Activated CD4-positive, alpha-beta memory T cell treated with anti-CD3 and anti-CD28 coated beads, Interleukin-2, amount 10 ng/mL, durations not matched to agents 7 days and 5 days (primary cell): ENCODE measurements at regions not wholly inside any gene's neighbourhood (a gene's known extent, or its start where the extent isn't known, plus 50 kb on each side); places are given as distances from the start of the nearest gene placed in this dataset.

Source experiments
- CTCF ChIA-PET: fragments of 350-600 bp; sonication (Branson Sonifier 250); formaldehyde crosslinking; loops from one replicate; lab custom pipeline; 2021; ENCODE audit warnings: antibody characterized with exemption, inconsistent platforms; lab: Charles Lee
- POLR2A ChIA-PET: fragments of 350-600 bp; sonication (Branson Sonifier 250); formaldehyde crosslinking; loops from one replicate; lab custom pipeline; 2021; ENCODE audit warnings: antibody characterized with exemption; lab: Charles Lee
- DNase-seq: peaks from one replicate; pipeline ENCODE4 v3.0.0-alpha.2; 2020
- H3K27ac Mint-ChIP-seq: one replicate; pipeline ENCODE4 v1.8.0; 2021; ENCODE audit warnings: mild to moderate bottlenecking, mixed read lengths
- H3K27me3 Mint-ChIP-seq: one replicate; pipeline ENCODE4 v1.8.0; 2021; ENCODE audit warnings: mixed read lengths
- H3K36me3 Mint-ChIP-seq: one replicate; pipeline ENCODE4 v1.8.0; 2021; ENCODE audit warnings: low read depth, mixed read lengths
- H3K4me1 Mint-ChIP-seq: one replicate; pipeline ENCODE4 v1.8.0; 2021; ENCODE audit warnings: mixed read lengths
- H3K4me3 Mint-ChIP-seq: one replicate; pipeline ENCODE4 v1.8.0; 2021; ENCODE audit warnings: mild to moderate bottlenecking, mixed read lengths
- H3K9me3 Mint-ChIP-seq: one replicate; pipeline ENCODE4 v1.8.0; 2021; ENCODE audit warnings: mixed read lengths

DNA sequence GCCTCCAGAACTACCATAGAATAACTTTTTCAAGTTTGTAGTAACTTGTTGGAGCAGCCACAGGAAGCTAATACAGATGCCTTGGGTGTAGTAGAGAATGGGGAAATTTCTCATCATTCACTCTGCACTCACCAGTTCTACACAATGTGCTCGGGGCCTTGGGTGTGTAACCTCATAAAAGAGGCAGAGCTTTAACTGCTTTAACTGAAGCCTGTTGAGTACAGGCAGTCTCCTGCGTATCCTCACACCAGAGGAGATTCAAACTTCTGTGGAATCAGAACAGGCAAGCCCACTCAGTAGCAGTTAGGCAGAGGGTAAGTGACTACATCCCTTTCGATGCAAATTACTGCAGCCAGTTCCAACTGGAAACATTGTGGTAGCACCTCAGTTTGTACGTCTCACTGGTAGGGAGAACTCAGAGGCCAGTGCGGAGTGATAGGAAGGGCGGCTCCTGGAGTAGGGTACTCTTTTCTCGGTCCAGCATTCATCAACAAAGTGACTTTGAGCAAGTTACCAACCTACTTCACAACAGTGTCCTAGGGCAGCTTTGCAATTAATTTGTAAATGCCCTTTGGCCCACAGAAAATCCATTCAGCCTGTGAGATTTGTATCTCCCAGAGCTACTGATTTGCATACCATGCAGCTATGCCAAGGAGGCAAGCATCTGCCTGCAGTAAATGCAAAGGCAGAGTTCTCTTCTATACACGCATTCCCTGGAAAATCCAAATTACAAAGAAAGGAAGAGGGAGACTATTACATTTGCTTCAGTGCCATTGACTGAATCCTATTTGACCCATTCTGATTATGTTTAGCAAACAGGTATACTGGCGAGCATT, 904.3 kb downstream of the DIAPH3 start:
- no peak overlapping the region for H3K27ac Mint-ChIP-seq
- no peaks in the 10 kb centered on the region for H3K4me1 Mint-ChIP-seq
- CTCF ChIA-PET, result no interaction called here
- no peak overlapping the region for H3K4me3 Mint-ChIP-seq
- no peaks in the 10 kb centered on the region for H3K36me3 Mint-ChIP-seq
- no peak for DNase-seq
- POLR2A ChIA-PET, result no interaction called here
- no peaks in the 10 kb centered on the region for H3K9me3 Mint-ChIP-seq
- no peaks in the 10 kb centered on the region for H3K27me3 Mint-ChIP-seq

DNA sequence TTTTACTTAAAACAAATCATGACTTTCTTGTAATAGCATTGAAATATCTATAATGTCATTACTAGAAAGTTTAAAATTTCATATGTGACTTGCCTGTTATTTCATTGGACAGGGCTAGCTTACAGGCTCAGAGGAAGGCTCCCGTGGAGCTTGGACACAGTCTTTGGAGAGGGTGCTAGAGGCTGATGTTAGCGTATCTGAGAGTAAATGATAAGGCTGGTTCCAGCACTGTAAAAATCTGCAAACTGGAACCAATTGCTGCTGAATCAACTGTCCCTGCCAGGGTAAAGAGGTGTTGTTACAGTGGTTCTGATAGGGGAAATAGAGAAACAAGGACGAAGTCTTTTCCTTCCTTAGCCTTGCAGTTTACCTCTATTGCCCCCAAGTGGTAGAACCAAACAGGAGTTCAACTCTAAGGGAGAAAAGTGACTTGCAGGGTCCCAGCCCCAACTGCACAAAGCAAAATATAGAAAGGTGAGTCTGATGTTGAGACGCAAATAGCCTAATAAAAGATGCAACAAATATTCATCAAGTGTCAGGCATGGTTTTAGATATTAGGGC, 901.7 kb downstream of the DIAPH3 start:
- no peaks in the 10 kb centered on the region for H3K36me3 Mint-ChIP-seq

DNA sequence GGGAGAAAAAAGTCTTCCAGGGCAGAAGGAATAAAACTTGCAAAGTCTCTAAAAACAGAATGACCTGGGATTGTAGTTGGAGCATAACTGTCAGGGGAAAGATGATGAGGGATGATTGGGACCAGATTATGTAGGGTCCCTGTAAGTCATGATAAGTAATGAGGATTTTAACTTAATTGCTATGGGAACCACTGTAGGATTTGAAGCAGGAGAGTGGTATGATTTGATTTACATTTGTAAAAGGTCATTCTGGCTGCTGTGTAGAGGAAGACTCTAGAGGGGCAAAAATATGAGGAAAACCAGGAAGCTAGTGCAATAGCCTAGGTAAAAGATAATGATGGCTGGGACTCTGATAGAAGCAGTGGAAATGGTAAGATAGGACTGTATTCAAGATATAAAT, 900.2 kb downstream of the DIAPH3 start:
- no peaks in the 10 kb centered on the region for H3K36me3 Mint-ChIP-seq
- H3K9me3 Mint-ChIP-seq, result no peaks in the 10 kb centered on the region
- DNase-seq, result no peak
- H3K4me1 Mint-ChIP-seq, result no peaks in the 10 kb centered on the region
- no peaks in the 10 kb centered on the region for H3K27me3 Mint-ChIP-seq
- ChIA-PET CTCF (no interaction called here), POLR2A (no interaction called here)
- H3K4me3 Mint-ChIP-seq, result no peak overlapping the region
- H3K27ac Mint-ChIP-seq, result no peak overlapping the region

More for the DNA sequence above, 901.7 kb downstream of the DIAPH3 start:
- no peaks in the 10 kb centered on the region for H3K4me1 Mint-ChIP-seq
- ChIA-PET POLR2A (no interaction called here), CTCF (no interaction called here)
- DNase-seq, result no peak
- H3K27me3 Mint-ChIP-seq, result no peaks in the 10 kb centered on the region
- H3K27ac Mint-ChIP-seq, result no peak overlapping the region
- H3K4me3 Mint-ChIP-seq, result no peak overlapping the region
- no peaks in the 10 kb centered on the region for H3K9me3 Mint-ChIP-seq

DNA sequence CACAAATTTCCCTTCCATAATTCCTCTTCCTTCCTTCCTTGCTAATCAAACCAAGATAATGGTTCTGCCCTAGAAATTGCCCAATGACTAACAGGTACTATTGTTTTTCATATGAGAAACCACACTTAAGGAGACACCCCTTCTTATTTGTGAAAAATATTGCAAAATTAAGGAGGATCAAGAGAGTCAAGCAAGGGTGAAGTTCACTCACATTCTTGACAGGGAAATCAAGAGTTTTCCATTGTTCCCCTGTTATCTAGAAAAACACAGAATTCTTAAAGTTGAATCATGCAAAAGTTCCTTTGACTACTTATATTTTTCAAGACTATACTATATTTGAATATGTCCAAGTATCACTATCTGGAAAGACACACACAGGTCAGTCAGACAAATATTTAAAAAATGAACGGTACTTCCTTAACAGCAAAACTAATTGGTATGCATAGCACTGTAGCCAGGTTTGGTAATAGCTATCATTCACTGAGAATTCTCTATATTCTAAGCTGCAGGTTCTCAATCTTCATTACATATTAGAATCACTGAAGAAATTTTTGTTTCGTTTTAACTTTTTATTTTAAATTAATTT, 897.2 kb downstream of the DIAPH3 start:
- no peak overlapping the region for H3K27ac Mint-ChIP-seq
- DNase-seq, result no peak
- no peak overlapping the region for H3K4me3 Mint-ChIP-seq
- H3K4me1 Mint-ChIP-seq, result no peaks in the 10 kb centered on the region
- H3K27me3 Mint-ChIP-seq, result no peaks in the 10 kb centered on the region
- CTCF ChIA-PET, result no interaction called here
- no peaks in the 10 kb centered on the region for H3K9me3 Mint-ChIP-seq
- no peaks in the 10 kb centered on the region for H3K36me3 Mint-ChIP-seq
- POLR2A ChIA-PET, result no interaction called here

DNA sequence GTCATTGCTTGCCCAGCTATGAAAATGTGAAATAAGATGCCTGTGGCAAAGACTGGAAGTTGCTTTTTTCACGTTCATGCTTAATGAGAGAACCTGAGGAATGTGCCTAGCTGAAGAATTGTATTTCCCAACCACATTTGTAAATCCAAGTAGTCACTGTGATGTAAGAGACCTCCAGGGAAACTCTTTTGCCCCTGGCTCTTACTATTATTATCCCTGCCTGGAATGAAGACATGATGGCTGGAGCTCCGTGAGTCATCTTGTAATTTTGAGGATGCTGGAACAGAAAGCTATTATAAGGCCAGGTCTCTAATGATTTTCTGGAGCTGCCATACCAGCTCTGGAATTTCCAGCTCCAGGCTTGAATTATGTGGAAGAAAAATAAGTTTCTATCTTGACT, 894.3 kb downstream of the DIAPH3 start:
- Mint-ChIP-seq H3K27me3 (no peaks in the 10 kb centered on the region), H3K4me3 (no peak overlapping the region), H3K4me1 (no peaks in the 10 kb centered on the region), H3K9me3 (no peaks in the 10 kb centered on the region), H3K36me3 (no peaks in the 10 kb centered on the region), H3K27ac (no peak overlapping the region)
- no peak for DNase-seq
- ChIA-PET POLR2A (no interaction called here), CTCF (no interaction called here)

- DNase-seq, result no peak
- Mint-ChIP-seq H3K27ac (no peak overlapping the region), H3K36me3 (no peaks in the 10 kb centered on the region), H3K4me1 (no peaks in the 10 kb centered on the region), H3K9me3 (no peaks in the 10 kb centered on the region), H3K27me3 (no peaks in the 10 kb centered on the region), H3K4me3 (no peak overlapping the region)
- ChIA-PET POLR2A (no interaction called here), CTCF (no interaction called here)
Observed at GRCh38 chr13:59270327-59270726, 893.4 kb downstream of the DIAPH3 start.

DNA sequence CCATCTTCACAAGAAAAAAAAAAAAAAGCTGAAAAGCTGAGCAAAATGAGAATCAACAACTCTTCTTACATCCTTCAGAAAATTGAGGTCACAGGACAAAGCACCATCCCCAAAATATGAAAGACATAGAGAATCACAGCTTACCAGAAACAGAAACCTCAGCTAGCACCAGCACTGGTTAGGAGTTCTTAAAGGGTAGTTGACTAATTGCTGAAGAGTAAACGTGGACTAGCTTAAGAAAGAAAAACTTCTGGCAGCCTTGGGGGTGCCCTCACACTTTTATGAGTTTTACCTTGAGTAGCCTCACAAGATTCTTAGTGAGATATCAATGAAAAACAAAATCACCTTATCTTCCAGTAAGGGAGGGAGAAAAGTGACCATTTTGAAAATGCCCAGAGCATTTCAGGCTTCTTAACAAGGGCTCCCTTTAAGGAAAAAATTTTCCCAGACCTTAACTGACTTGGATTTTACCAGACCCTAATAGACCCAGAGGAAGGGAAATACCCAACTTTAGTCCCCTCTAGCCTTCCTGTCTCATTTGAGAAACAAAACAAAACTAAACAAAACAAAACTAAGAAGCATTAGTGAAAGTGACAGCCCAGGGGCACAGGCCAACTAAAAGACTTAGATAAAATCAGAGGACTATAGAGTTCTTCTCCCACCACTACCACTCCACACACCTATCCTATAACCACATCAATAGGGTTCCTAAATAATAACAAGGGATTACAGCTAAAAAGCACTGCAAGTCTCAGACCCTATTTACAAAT, 888.6 kb downstream of the DIAPH3 start:
- CTCF ChIA-PET, result interaction anchor here (0.7 kb wide), 1 partner anchor 478 kb away, joined by 3 read pairs; no protein-coding TSS in a partner anchor
- no peaks in the 10 kb centered on the region for H3K36me3 Mint-ChIP-seq
- no peak overlapping the region for H3K27ac Mint-ChIP-seq

DNA sequence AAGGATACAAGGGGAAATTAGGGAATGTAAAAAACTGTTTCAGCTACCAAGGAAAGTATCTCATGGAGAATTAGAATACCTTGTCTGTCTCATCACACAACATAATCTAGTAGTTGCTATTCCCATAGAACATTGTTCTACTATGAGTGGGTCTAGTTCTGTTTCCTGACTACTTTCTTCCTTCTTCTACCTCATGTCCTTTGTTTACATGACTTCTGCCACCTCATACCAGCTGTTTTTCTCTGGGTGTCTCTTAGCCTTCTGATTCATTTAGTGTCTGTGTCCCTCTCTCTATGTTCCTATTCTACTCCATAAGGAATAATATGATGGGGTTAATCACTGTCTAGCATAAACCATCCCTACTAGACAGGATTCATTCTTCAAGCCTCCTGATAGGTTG, 887.3 kb downstream of the DIAPH3 start:
- Mint-ChIP-seq H3K4me3 (no peak overlapping the region), H3K27ac (no peak overlapping the region), H3K9me3 (no peaks in the 10 kb centered on the region), H3K4me1 (no peaks in the 10 kb centered on the region), H3K27me3 (no peaks in the 10 kb centered on the region), H3K36me3 (no peaks in the 10 kb centered on the region)
- CTCF ChIA-PET, result no interaction called here
- DNase-seq, result no peak
- POLR2A ChIA-PET, result no interaction called here

More for the DNA sequence above, 888.6 kb downstream of the DIAPH3 start:
- no peaks in the 10 kb centered on the region for H3K4me1 Mint-ChIP-seq
- POLR2A ChIA-PET, result no interaction called here
- DNase-seq, result no peak
- no peaks in the 10 kb centered on the region for H3K9me3 Mint-ChIP-seq
- H3K4me3 Mint-ChIP-seq, result no peak overlapping the region
- no peaks in the 10 kb centered on the region for H3K27me3 Mint-ChIP-seq

GRCh38 chr13:59277106-59277505, 886.6 kb downstream of the DIAPH3 start:
- H3K27me3 Mint-ChIP-seq, result no peaks in the 10 kb centered on the region
- no peaks in the 10 kb centered on the region for H3K36me3 Mint-ChIP-seq
- CTCF ChIA-PET, result no interaction called here
- H3K4me1 Mint-ChIP-seq, result no peaks in the 10 kb centered on the region
- no peaks in the 10 kb centered on the region for H3K9me3 Mint-ChIP-seq
- H3K4me3 Mint-ChIP-seq, result no peak overlapping the region
- POLR2A ChIA-PET, result no interaction called here
- no peak for DNase-seq
- H3K27ac Mint-ChIP-seq, result no peak overlapping the region

DNA sequence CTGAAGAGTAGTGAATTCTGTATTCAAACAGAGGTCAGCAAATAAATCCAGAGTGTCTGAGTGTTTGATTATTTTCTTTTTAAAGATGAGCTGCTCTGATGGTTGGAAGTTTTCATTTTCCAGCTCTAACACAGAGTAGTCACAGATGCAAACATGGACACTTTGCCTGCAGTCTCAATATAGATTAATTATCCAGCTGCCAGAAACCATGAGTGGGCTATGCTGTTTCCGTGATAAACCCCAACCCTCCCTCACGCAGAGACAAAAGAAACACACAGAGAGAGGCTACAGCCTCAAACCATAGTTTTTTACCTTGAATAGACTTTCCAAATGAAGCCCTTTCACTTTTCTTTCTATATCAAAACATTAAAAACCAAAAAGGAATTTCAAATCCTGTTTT, 884.7 kb downstream of the DIAPH3 start:
- POLR2A ChIA-PET, result no interaction called here
- no peaks in the 10 kb centered on the region for H3K36me3 Mint-ChIP-seq
- H3K27ac Mint-ChIP-seq, result no peak overlapping the region
- no peak overlapping the region for H3K4me3 Mint-ChIP-seq
- no peaks in the 10 kb centered on the region for H3K4me1 Mint-ChIP-seq
- no peaks in the 10 kb centered on the region for H3K9me3 Mint-ChIP-seq
- no peak for DNase-seq
- H3K27me3 Mint-ChIP-seq, result no peaks in the 10 kb centered on the region
- CTCF ChIA-PET, result no interaction called here

GRCh38 chr13:59279576-59279975, 884.2 kb downstream of the DIAPH3 start:
- Mint-ChIP-seq H3K36me3 (no peaks in the 10 kb centered on the region), H3K4me3 (no peak overlapping the region), H3K27ac (no peak overlapping the region), H3K4me1 (no peaks in the 10 kb centered on the region), H3K9me3 (no peaks in the 10 kb centered on the region), H3K27me3 (no peaks in the 10 kb centered on the region)
- ChIA-PET POLR2A (no interaction called here), CTCF (no interaction called here)
- DNase-seq, result no peak

DNA sequence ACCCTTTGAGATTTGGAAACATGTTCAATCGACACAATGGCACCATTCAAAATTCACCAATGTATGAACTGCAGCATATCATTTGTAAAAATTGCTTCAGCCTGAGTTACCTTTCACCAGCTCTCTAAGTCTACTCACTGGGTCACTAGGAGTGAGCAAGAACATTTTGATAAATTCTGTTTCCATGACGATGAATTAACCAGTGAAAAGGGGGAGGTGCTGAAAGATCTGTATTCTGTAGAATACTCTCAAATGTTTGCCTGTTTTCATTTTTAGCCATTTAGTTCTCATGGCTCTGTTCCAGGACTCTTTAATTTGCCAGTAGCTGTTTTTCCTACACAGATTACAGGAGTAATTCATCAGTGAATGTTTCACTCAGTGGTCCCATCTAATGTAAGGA, 883.4 kb downstream of the DIAPH3 start:
- Mint-ChIP-seq H3K4me1 (no peaks in the 10 kb centered on the region), H3K27ac (no peak overlapping the region), H3K9me3 (no peaks in the 10 kb centered on the region), H3K4me3 (no peak overlapping the region), H3K27me3 (no peaks in the 10 kb centered on the region), H3K36me3 (no peaks in the 10 kb centered on the region)
- DNase-seq, result no peak
- POLR2A ChIA-PET, result no interaction called here
- CTCF ChIA-PET, result no interaction called here

DNA sequence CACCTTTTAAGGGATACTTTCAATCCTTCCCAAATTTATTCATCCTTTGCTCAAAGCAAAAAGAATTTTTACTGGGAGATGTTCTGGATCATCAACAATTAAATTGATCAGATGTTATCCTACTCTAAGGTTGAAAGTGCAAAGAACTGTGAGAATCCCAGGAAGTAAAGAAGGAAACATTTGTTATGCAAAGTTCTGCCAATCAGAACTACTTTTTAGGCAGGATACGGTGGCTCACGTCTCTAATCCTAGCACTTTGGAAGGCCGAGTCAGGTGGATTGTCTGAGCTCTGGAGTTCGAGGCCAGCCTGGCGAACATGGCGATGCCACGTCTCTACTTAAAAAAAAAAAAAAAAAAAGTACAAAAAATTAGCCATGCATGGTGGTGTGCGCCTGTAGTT, 882.3 kb downstream of the DIAPH3 start:
- Mint-ChIP-seq H3K4me1 (no peaks in the 10 kb centered on the region), H3K9me3 (no peaks in the 10 kb centered on the region), H3K27me3 (no peaks in the 10 kb centered on the region), H3K27ac (no peak overlapping the region), H3K36me3 (no peaks in the 10 kb centered on the region), H3K4me3 (no peak overlapping the region)
- DNase-seq, result no peak
- ChIA-PET CTCF (no interaction called here), POLR2A (no interaction called here)
